Calu3 (cell line): ENCODE measurements at regions not wholly inside any gene's neighbourhood (a gene's known extent, or its start where the extent isn't known, plus 50 kb on each side); places are given as distances from the start of the nearest gene placed in this dataset.

Source experiments
- BruUV-seq: library from RNA; stranded (reverse); fragments of 400-500 nt; replicated peaks from 2 replicates; lab custom pipeline; 2021; lab: Mats Ljungman, UMichigan
- CTCF ChIA-PET: fragments of 300-600 bp; sonication (Branson Sonifier 250); formaldehyde crosslinking; loops from one replicate; lab custom pipeline; 2022; ENCODE audit warnings: antibody characterized with exemption; lab: Charles Lee
- DNase-seq: peaks from one replicate; pipeline ENCODE4 v3.0.0; 2022
- H3K27ac Mint-ChIP-seq: one replicate; pipeline ENCODE4 v1.8.0; 2022; ENCODE audit warnings: mixed read lengths; ENCODE audit not compliant: unreplicated experiment
- H3K27me3 Mint-ChIP-seq: one replicate; pipeline ENCODE4 v1.8.0; 2022; ENCODE audit warnings: mixed read lengths; ENCODE audit not compliant: unreplicated experiment
- H3K36me3 Mint-ChIP-seq: one replicate; pipeline ENCODE4 v1.8.0; 2022; ENCODE audit warnings: mild to moderate bottlenecking, moderate library complexity, mixed read lengths; ENCODE audit not compliant: insufficient read depth, unreplicated experiment
- H3K4me1 Mint-ChIP-seq: one replicate; pipeline ENCODE4 v1.8.0; 2022; ENCODE audit warnings: mild to moderate bottlenecking, low read depth, mixed read lengths; ENCODE audit not compliant: unreplicated experiment
- H3K4me3 Mint-ChIP-seq: one replicate; pipeline ENCODE4 v1.8.0; 2022; ENCODE audit warnings: mild to moderate bottlenecking, low read depth, moderate library complexity, mixed read lengths; ENCODE audit not compliant: unreplicated experiment
- H3K9me3 Mint-ChIP-seq: one replicate; pipeline ENCODE4 v1.8.0; 2022; ENCODE audit warnings: low read depth, mixed read lengths; ENCODE audit not compliant: unreplicated experiment
- intact Hi-C: fragments of 100-400 bp; cut with micrococcal nuclease; formaldehyde crosslinking; loops from one replicate; pipeline ENCODE4 v1.10.0; 2022; ENCODE audit not compliant: unreplicated experiment
- TF ChIP-seq, protein P1 (sequence below): fragments of 200-600 bp; IDR thresholded peaks from one replicate; pipeline ENCODE4 v1.8.0; 2022; ENCODE audit warnings: antibody characterized with exemption; ENCODE audit not compliant: unreplicated experiment

DNA sequence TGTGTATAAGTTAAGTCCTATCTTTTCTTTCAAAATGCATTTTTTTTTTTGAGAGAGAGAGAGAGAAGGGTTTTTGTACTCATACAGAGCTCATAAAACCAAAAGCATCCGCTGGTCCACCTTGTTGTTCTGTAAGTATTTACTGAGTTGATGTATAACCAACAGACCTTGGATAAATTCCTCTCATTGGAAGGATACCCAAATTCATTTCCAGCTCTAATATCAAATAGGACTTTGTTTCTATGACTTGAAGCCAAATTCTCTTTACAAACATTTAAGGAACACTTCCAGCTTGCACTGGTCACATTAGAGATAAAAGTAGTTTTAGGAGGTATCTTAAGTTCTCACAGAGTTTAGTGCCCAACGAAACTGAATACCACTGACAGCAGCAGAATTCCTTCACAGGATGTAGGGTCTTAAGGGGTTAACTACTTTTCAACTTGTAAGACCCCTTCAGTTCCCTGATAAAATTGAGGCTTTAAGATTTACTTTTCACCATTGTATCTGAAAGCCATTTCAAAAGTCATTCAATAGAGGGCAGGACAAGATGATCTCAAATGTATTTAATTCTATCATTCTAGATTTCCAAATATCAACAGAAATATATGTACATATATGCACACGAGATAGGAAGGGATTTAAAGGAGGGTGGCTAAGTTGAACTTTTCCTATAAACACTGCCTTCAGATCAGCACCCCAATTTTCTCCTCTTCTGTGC, 1398.5 kb upstream of the CELF4 start:
- DNase-seq: no peak
- no peak overlapping the region for H3K27ac Mint-ChIP-seq
- H3K9me3 Mint-ChIP-seq: no peaks in the 10 kb centered on the region
- no peaks in the 10 kb centered on the region for H3K36me3 Mint-ChIP-seq
- intact Hi-C loops: no loop called here
- BruUV-seq: no TSS peak
- no peaks in the 10 kb centered on the region for H3K27me3 Mint-ChIP-seq
- H3K4me1 Mint-ChIP-seq: no peaks in the 10 kb centered on the region
- CTCF ChIA-PET: no interaction called here
- TF ChIP-seq, protein P1, sequence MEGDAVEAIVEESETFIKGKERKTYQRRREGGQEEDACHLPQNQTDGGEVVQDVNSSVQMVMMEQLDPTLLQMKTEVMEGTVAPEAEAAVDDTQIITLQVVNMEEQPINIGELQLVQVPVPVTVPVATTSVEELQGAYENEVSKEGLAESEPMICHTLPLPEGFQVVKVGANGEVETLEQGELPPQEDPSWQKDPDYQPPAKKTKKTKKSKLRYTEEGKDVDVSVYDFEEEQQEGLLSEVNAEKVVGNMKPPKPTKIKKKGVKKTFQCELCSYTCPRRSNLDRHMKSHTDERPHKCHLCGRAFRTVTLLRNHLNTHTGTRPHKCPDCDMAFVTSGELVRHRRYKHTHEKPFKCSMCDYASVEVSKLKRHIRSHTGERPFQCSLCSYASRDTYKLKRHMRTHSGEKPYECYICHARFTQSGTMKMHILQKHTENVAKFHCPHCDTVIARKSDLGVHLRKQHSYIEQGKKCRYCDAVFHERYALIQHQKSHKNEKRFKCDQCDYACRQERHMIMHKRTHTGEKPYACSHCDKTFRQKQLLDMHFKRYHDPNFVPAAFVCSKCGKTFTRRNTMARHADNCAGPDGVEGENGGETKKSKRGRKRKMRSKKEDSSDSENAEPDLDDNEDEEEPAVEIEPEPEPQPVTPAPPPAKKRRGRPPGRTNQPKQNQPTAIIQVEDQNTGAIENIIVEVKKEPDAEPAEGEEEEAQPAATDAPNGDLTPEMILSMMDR: no peak
- H3K4me3 Mint-ChIP-seq: no peak overlapping the region

DNA sequence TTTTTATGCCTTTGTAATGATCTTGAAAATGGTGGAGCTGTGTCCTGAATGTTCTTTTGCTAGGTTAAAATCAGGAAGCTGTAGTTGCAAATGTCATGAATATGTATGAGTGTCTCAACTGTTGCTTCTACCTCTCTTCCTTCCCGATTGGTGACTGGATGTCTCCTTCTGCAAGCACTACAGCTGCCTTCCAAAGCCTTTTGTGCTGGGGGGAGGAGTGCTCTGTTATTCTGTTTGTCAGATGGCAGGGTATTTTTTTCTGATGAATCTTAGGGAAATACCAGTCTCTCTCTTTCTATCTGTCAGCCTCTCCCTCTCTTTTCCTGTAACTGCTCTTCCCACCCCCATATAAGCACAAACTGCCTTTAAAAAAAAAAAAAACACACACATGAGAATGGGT, 1396.3 kb upstream of the CELF4 start:
- intact Hi-C loops: no loop called here
- Mint-ChIP-seq H3K27me3 (no peaks in the 10 kb centered on the region), H3K9me3 (no peaks in the 10 kb centered on the region), H3K4me1 (no peaks in the 10 kb centered on the region), H3K36me3 (no peaks in the 10 kb centered on the region), H3K4me3 (no peak overlapping the region), H3K27ac (no peak overlapping the region)
- TF ChIP-seq, protein P1: no peak
- no peak for DNase-seq
- CTCF ChIA-PET: interaction anchor here (0.5 to 0.6 kb wide), 2 partner anchors 249 to 504 kb away, joined by 5 to 9 read pairs; no protein-coding TSS in a partner anchor
- BruUV-seq: no TSS peak

DNA sequence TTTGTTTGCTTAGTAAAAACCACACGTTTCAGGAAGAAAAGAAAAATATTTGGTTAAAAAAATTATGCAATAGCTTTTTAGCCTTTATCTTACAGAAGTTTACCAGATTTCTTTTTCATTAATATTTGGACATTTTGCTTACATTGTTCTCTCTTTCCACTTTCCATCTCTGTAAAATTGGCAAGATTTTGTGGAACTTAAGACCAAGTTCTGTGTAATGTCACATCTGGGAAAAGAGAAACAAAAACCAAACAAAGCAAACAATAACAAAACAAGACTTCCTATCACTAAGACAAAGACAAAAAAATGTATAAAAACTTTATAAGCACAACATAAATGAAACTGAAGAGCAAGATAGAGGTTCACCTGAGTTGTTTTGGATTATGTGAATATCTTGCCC, 1392.1 kb upstream of the CELF4 start:
- intact Hi-C loops: no loop called here
- TF ChIP-seq, protein P1: no peak
- no peaks in the 10 kb centered on the region for H3K27me3 Mint-ChIP-seq
- H3K27ac Mint-ChIP-seq: no peak overlapping the region
- no peak for DNase-seq
- no peaks in the 10 kb centered on the region for H3K36me3 Mint-ChIP-seq
- H3K4me3 Mint-ChIP-seq: no peak overlapping the region
- CTCF ChIA-PET: no interaction called here
- BruUV-seq: no TSS peak
- no peaks in the 10 kb centered on the region for H3K4me1 Mint-ChIP-seq
- no peaks in the 10 kb centered on the region for H3K9me3 Mint-ChIP-seq

DNA sequence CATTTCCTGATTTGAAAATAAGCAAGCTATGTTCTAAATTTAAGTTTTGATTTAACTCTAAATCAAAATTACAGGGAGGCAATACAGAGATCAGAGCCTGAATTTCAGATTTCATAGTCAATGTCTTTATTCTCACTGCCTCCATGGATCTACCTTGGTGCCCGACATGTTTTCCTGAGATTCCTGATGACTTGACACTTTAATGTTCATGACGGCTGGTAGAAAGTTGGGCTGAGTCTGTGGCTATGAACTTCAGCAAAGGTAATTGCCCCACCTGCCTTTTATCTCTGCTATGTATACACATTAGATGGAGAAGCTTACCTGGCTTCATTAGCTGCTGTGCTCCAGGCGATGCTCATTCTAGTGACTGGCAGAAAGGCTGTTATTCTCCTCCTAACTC, 1390.5 kb upstream of the CELF4 start:
- no peak overlapping the region for H3K27ac Mint-ChIP-seq
- no peaks in the 10 kb centered on the region for H3K27me3 Mint-ChIP-seq
- no peak for DNase-seq
- H3K4me1 Mint-ChIP-seq: no peaks in the 10 kb centered on the region
- CTCF ChIA-PET: no interaction called here
- H3K36me3 Mint-ChIP-seq: no peaks in the 10 kb centered on the region
- TF ChIP-seq, protein P1: no peak
- intact Hi-C loops: no loop called here
- H3K9me3 Mint-ChIP-seq: no peaks in the 10 kb centered on the region
- no peak overlapping the region for H3K4me3 Mint-ChIP-seq
- BruUV-seq: no TSS peak
